GM18508 (cell line): ENCODE measurements at regions not wholly inside any gene's neighbourhood (a gene's known extent, or its start where the extent isn't known, plus 50 kb on each side); places are given as distances from the start of the nearest gene placed in this dataset.
"Not testable (repeated sequence)": the region's sequence is repeated elsewhere in the genome, so short reads cannot be mapped to it uniquely, and the experiment has no call there.

ENCODE experiments used
- ATAC-seq: cut with Tn5 transposase; IDR thresholded peaks from one replicate; pipeline ENCODE4 v1.9.1; 2021; ENCODE audit warnings: moderate number of reproducible peaks; ENCODE audit not compliant: insufficient read depth, unreplicated experiment

- ATAC-seq, result peak; percentile 81
Measured at GRCh38 chr9:20242510-20243189, 379.6 kb downstream of the MLLT3 start.

DNA sequence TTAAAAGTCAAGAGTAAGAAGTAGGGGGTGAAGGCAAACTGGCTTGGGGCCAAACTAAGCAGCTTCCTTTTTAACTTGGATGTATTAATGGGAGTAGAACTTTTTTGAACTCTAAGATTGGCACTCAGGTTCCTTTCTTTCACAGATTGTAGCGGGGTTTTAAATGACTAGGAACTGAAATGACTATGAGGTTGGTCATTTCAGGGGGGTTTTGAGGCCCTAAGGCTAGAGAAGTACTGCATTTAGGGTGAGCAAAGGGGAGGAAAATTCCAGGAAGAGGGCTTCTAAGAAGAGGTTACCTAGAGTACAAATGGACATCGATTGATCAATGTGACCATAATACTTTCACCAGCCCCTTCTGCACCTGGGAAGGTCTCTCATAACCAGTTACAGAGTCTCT is 381.8 kb downstream of the MLLT3 start:
- no peak for ATAC-seq

GRCh38 chr9:20238921-20239320 is 383.4 kb downstream of the MLLT3 start:
- no peak for ATAC-seq

- ATAC-seq, result no peak
Measured at GRCh38 chr9:20237686-20238085, 384.6 kb downstream of the MLLT3 start.

DNA sequence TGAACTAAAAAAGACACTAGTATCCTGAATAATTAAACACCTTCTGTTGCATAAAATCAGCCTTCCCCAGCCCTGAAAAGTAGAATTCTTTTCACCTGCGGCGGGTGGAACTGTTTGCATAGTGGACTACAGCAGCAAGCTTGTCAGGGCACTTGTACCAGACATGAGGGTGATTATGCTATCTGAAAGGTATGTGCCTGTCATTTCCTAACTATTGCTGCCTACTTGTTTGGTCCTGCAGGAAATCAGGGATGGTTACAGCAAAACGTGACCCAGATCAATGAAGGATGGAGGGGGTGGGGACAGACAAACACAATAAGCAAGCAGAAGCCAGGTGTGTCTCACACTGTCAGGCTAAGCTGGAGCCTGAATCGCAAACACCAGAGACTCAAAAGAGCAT is 385.6 kb downstream of the MLLT3 start:
- ATAC-seq, result no peak

- not testable (repeated sequence) for ATAC-seq
Measured at GRCh38 chr9:20235206-20235605, 387.1 kb downstream of the MLLT3 start.

DNA sequence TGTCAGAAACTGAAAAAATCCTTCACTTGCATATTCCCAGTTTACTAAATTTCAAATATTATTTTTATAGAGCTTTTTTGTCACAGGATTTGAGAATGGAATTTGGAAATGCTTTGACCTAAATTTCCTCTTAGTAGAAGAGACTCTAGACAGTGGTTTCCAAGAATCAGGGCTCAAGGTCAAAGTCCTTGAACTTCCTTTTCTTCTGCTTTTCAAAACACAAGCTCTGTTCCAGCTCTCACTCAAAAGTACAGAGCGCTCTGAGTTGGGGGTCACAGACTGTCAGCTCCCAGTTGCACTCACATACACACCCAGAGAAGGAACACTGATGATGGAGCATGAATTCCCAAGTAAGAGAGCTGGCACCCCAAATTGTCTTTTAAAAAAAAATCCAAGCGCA is 394.2 kb downstream of the MLLT3 start:
- ATAC-seq, result no peak

DNA sequence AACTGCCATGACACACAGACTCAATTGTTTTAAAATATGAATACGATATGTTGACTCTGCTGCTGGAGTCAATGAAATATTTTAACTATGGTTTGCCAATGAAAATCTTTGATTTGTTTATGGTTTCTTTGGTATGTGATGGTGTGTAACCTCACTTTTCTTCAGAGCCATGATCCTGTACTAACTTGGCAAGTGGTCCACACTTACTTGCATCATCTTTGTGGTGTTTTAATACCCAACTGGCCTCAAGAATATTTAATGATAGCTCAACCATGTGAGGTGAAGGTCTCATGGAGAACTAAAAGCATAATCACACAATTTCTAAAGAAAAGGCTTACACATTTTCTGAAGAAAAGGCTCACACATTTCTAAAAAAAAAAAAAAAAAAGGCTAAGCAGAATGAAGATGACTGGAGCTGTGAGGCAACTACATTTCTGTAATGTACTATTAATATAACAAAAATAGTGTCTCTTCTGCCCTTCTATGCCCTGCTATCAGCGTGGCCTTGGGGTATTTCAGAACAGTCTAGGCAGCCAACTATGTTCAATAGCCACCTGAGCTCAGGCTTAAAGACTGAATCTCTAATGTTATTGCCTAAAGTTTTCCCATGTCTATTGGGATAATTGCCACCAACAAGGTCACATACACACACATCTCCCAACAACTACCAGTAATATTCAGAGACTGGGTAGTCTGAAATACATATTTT is 395.0 kb downstream of the MLLT3 start:
- no peak for ATAC-seq

DNA sequence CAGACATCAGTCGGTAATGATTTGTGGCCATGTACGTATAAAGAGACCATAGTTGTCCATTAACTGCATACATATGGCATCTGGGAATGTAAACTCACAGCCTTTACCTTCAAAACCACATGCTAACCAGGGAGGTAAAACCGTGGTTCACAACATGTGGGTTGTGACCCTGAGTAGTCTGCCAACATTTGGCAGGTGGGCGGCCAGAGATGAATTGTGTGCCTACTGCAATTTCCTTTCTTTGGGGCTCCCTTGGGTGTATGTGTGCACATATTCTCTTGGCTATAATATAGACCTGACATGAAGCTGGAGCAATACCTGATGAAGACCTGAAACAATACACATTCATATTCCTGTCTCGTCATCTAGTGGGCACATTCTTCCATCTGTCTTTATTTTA is 396.0 kb downstream of the MLLT3 start:
- no peak for ATAC-seq

GRCh38 chr9:20225826-20226225 is 396.5 kb downstream of the MLLT3 start:
- ATAC-seq, result no peak

DNA sequence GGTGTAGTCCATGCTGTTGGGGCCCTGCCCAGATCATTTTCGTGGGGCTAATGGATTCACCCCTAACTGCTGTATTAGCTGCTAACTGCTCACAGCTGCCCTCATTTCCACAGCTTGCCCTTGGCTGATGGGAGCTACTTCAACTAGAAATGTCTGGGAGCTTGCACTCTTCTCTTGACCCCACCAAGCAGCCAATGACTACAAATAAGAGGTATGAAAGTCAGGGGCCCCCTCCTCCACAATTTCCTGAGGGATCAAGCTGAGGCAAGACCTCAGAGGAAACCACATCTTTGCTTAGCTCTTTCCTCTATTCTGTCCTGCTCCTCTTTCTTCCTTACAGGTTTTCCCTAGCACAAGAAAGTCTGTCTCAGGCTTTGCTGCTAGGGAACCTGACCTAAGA is 397.5 kb downstream of the MLLT3 start:
- no peak for ATAC-seq

GRCh38 chr9:20220286-20220685 is 402.0 kb downstream of the MLLT3 start:
- no peak for ATAC-seq

GRCh38 chr9:20219437-20219836 is 402.9 kb downstream of the MLLT3 start:
- ATAC-seq, result no peak

GRCh38 chr9:20217596-20217995 is 404.7 kb downstream of the MLLT3 start:
- ATAC-seq, result no peak

DNA sequence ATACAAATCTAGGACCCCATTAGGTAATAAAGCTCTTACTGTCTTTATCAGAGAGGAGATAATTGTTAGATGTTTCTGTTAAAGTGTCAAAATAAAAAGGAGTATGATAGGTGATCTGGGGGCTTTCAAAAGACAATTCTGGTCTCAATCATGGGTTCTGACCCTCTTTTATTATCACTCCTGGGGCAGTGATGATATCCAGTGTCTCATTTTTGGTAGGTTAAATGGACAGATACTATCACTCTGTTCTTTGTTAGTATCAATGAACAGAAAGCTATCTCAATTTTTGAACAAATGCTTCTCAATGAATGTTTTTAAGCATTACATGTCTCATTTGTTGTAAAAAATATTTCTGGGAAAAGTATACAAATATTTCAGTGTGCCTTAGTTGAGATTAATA is 405.9 kb downstream of the MLLT3 start:
- ATAC-seq, result no peak

GRCh38 chr9:20215552-20215951 is 406.7 kb downstream of the MLLT3 start:
- ATAC-seq, result no peak

DNA sequence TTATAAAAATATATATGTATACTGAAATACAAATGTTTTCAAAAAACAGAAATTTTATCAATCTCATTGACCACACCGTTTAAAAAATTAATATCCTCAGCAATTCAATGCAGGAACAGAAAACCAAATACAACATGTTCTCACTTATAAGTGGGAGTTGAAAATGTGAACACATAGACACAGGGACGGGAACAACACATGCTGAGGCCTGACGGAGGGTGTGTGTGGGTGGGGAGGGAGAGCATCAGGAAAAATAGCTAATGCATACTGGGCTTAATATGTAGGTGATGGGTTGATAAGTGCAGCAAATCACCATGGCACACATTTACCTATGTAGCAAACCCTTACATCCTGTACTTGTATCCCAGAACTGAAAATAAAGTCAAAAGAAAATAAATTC is 409.5 kb downstream of the MLLT3 start:
- no peak for ATAC-seq

DNA sequence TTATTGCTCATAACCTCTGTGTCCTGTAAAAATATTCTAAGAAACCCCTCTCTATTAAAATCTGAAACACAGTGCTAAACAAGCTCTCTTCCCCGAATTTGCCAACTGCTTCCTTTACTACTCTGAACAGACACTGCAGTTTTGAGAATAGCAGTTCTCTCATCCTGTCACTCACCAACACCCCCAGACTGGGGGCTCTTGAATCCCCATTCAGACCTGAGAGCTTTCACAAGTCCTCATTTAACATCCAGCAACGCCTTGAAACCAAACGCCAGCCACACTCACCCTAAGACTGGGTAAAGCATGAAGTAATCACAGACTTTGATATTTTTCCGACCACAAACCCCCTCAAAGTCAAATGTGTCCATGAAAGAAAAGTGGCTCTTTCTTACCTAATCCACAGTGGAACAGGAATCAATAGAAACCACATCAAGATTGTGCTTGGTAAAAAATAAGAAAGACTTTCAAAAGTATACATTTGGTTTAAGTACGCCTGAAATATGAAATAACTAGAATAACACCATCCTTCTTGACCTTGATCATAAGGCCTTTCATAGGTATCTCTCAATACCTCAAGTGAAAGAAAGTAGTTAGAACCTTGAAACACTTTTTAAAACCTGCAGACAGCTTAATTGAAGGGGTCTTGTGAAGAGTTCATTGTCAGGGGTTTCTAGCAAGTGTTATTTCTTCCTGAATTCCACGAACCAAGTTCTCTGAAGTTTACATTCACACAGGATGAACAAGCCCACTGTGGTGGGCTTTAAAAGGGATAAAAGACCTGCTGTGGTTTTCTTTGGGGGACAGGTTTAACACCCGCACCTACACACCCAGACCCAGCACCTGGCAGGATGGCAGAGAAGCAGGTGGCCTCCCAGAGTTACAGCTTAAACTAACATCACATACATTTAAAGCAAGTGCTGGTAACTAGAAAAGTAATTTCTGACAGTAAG is 412.6 kb downstream of the MLLT3 start:
- ATAC-seq, result no peak

DNA sequence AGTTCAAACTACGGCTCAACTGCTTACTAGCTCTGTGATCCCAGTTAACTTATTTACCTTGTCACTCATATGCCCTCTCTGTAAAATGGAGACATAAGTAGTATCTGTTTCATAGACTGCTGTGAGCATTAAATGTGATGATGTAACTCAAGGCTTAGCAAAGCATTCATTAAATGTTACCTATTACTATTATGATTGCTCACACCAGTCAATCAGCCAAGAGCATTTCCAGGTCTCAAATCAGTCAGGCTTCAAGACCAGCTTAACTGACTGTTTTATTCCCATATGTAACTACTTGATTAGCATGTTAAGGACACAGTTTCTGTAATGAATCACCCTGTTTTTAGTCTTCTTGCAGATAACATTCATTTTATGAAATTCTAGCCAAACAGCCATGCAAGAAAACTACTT is 413.3 kb downstream of the MLLT3 start:
- no peak for ATAC-seq

DNA sequence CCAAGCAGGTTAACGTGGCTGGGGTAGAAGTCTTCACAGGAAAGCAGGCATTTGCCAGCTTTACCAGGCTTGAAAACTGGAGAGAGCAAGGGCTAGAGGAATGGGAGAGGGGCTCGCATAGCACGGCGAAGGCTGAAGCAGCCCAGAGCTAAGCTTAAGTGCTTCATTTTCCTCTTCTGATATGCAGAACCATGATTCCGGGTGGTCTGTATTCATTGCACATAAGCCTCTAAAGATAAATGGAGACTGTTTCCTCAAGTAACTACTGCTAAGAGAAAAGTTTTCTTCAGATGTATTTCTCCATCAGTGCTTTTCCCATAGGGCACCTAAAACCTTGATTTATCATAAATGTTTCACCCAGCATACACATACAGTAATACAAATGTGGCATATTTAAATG is 414.1 kb downstream of the MLLT3 start:
- ATAC-seq, result no peak

GRCh38 chr9:20207176-20207575 is 415.1 kb downstream of the MLLT3 start:
- no peak for ATAC-seq
